Mesodermal cell (in vitro differentiated cells): ENCODE measurements at regions not wholly inside any gene's neighbourhood (a gene's known extent, or its start where the extent isn't known, plus 50 kb on each side); places are given as distances from the start of the nearest gene placed in this dataset.

ENCODE experiments used
- H3K27ac ChIP-seq: 2 replicates; pipeline ENCODE4 v1.7.0; 2013; ENCODE audit warnings: mild to moderate bottlenecking, low read depth, low read length, moderate library complexity; ENCODE audit not compliant: severe bottlenecking
- H3K36me3 ChIP-seq: 2 replicates; pipeline ENCODE4 v1.7.1; 2013; ENCODE audit warnings: mild to moderate bottlenecking, low read length, moderate library complexity; ENCODE audit not compliant: control insufficient read depth, insufficient read depth
- H3K4me1 ChIP-seq: one replicate; pipeline ENCODE4 v1.7.1; 2013; ENCODE audit warnings: mild to moderate bottlenecking, low read length; ENCODE audit not compliant: insufficient read depth, control insufficient read depth, poor library complexity, severe bottlenecking
- H3K4me3 ChIP-seq: 2 replicates; pipeline ENCODE4 v1.7.0; 2013; ENCODE audit warnings: low read length, control low read depth, mild to moderate bottlenecking; ENCODE audit not compliant: insufficient read depth, poor library complexity, severe bottlenecking; ENCODE audit errors: extremely low read depth
- H3K9me3 ChIP-seq: 2 replicates; pipeline ENCODE4 v1.7.1; 2013; ENCODE audit warnings: mild to moderate bottlenecking, low read length, moderate library complexity; ENCODE audit not compliant: control insufficient read depth
- WGBS, 2 experiments: methylation state at CpG; one replicate each; pipeline ENCODE4 v1.1.5; 2013; ENCODE audit warnings: missing lambda C conversion rate in 2 of 2; ENCODE audit not compliant: insufficient coverage in 2 of 2; 5-methylcytosine and 5-hydroxymethylcytosine counted together

- Histone ChIP-seq H3K27ac (no peak overlapping the region), H3K4me3 (no peak overlapping the region), H3K4me1 (peaks cover 11% of the 10 kb centered on the region), H3K36me3 (no peaks in the 10 kb centered on the region), H3K9me3 (peaks cover 5% of the 10 kb centered on the region)
- WGBS, 2 experiments: 91 to 95% methylated on average over 5 to 6 of the region's 6 CpGs
Observed at GRCh38 chr17:72351365-72351764, 230.5 kb downstream of the SOX9 start.

- H3K9me3 ChIP-seq: peaks cover 5% of the 10 kb centered on the region
- H3K4me3 ChIP-seq: no peak overlapping the region
- no peaks in the 10 kb centered on the region for H3K36me3 ChIP-seq
- no peak overlapping the region for H3K27ac ChIP-seq
- WGBS, 2 experiments: 75 to 81% methylated on average over 15 of the region's 21 CpGs
- peaks cover 11% of the 10 kb centered on the region for H3K4me1 ChIP-seq
Observed at GRCh38 chr17:72351884-72352346, 231.1 kb downstream of the SOX9 start.

GRCh38 chr17:72353502-72353901, 232.7 kb downstream of the SOX9 start:
- H3K27ac ChIP-seq: no peak overlapping the region
- H3K9me3 ChIP-seq: peaks cover 5% of the 10 kb centered on the region
- H3K4me3 ChIP-seq: no peak overlapping the region
- peaks cover 11% of the 10 kb centered on the region for H3K4me1 ChIP-seq
- WGBS, 2 experiments: 83 to 92% methylated on average over 9 of the region's 9 CpGs
- H3K36me3 ChIP-seq: no peaks in the 10 kb centered on the region

GRCh38 chr17:72354071-72354470, 233.3 kb downstream of the SOX9 start:
- no peaks in the 10 kb centered on the region for H3K36me3 ChIP-seq
- H3K27ac ChIP-seq: no peak overlapping the region
- peaks cover 11% of the 10 kb centered on the region for H3K4me1 ChIP-seq
- H3K9me3 ChIP-seq: peaks cover 5% of the 10 kb centered on the region
- 90 to 97% methylated on average over 8 of the region's 8 CpGs for WGBS, 2 experiments
- no peak overlapping the region for H3K4me3 ChIP-seq

GRCh38 chr17:72357764-72358365, 237.0 kb downstream of the SOX9 start:
- Histone ChIP-seq H3K9me3 (peaks cover 5% of the 10 kb centered on the region), H3K27ac (no peak overlapping the region), H3K4me1 (peaks cover 6% of the 10 kb centered on the region), H3K36me3 (no peaks in the 10 kb centered on the region), H3K4me3 (no peak overlapping the region)
- 91 to 92% methylated on average over 2 to 3 of the region's 3 CpGs for WGBS, 2 experiments

- Histone ChIP-seq H3K27ac (no peak overlapping the region), H3K4me3 (no peak overlapping the region), H3K4me1 (peaks cover 5% of the 10 kb centered on the region), H3K36me3 (no peaks in the 10 kb centered on the region), H3K9me3 (peaks cover 5% of the 10 kb centered on the region)
Observed at GRCh38 chr17:72358465-72358864, 237.6 kb downstream of the SOX9 start.

- no peak overlapping the region for H3K27ac ChIP-seq
- no peaks in the 10 kb centered on the region for H3K36me3 ChIP-seq
- H3K9me3 ChIP-seq: peaks cover 5% of the 10 kb centered on the region
- no peak overlapping the region for H3K4me3 ChIP-seq
- no peaks in the 10 kb centered on the region for H3K4me1 ChIP-seq
- WGBS, 2 experiments: 100% methylated on average over 1 to 2 of the region's 2 CpGs
Observed at GRCh38 chr17:72359274-72359673, 238.5 kb downstream of the SOX9 start.

- Histone ChIP-seq H3K27ac (no peak overlapping the region), H3K36me3 (no peaks in the 10 kb centered on the region), H3K4me1 (no peaks in the 10 kb centered on the region), H3K9me3 (peaks cover 5% of the 10 kb centered on the region), H3K4me3 (no peak overlapping the region)
- 95 to 99% methylated on average over 5 of the region's 5 CpGs for WGBS, 2 experiments
Observed at GRCh38 chr17:72359811-72360210, 239.0 kb downstream of the SOX9 start.

- Histone ChIP-seq H3K36me3 (no peaks in the 10 kb centered on the region), H3K27ac (no peak overlapping the region), H3K4me1 (no peaks in the 10 kb centered on the region), H3K9me3 (peaks cover 5% of the 10 kb centered on the region), H3K4me3 (no peak overlapping the region)
- 84 to 94% methylated on average over 3 to 6 of the region's 6 CpGs for WGBS, 2 experiments
Observed at GRCh38 chr17:72360386-72360940, 239.6 kb downstream of the SOX9 start.

GRCh38 chr17:72361892-72362291, 241.1 kb downstream of the SOX9 start:
- no peak overlapping the region for H3K27ac ChIP-seq
- no peaks in the 10 kb centered on the region for H3K36me3 ChIP-seq
- H3K9me3 ChIP-seq: no peaks in the 10 kb centered on the region
- no peaks in the 10 kb centered on the region for H3K4me1 ChIP-seq
- WGBS, 2 experiments: 90 to 93% methylated on average over 4 to 6 of the region's 6 CpGs
- no peak overlapping the region for H3K4me3 ChIP-seq

- 82 to 96% methylated on average over 3 to 7 of the region's 9 CpGs for WGBS, 2 experiments
- no peak overlapping the region for H3K27ac ChIP-seq
- H3K9me3 ChIP-seq: no peaks in the 10 kb centered on the region
- no peak overlapping the region for H3K4me3 ChIP-seq
- no peaks in the 10 kb centered on the region for H3K4me1 ChIP-seq
- no peaks in the 10 kb centered on the region for H3K36me3 ChIP-seq
Observed at GRCh38 chr17:72362376-72363088, 241.7 kb downstream of the SOX9 start.
